CD14-positive monocyte (primary cell): ENCODE measurements at regions not wholly inside any gene's neighbourhood (a gene's known extent, or its start where the extent isn't known, plus 50 kb on each side); places are given as distances from the start of the nearest gene placed in this dataset.

ENCODE experiments used
- DNase-seq, 3 donors: peaks; one replicate each; pipeline ENCODE4 v3.0.0-alpha.2; 2011 to 2022
- H2AFZ ChIP-seq: 2 replicates; pipeline ENCODE4 v1.6.0; 2012; ENCODE audit warnings: mild to moderate bottlenecking, low read depth, low read length, inconsistent platforms; ENCODE audit not compliant: insufficient read depth, poor library complexity, severe bottlenecking
- H3K27ac ChIP-seq, 2 donors: 1 replicate in 1 of 2; 2 replicates in 1 of 2; pipeline ENCODE4 v1.5.1; 2012 to 2013; ENCODE audit warnings: low read length in 2 of 2, control low read depth in 1 of 2, inconsistent platforms in 1 of 2, low read depth in 1 of 2, mild to moderate bottlenecking in 1 of 2
- H3K27me3 ChIP-seq, 2 donors: one replicate each; pipeline versions ENCODE4 v1.6.0 to v1.6.1; 2011 to 2013; ENCODE audit warnings: low read length in 2 of 2; ENCODE audit not compliant: control insufficient read depth in 2 of 2, insufficient read depth in 2 of 2
- H3K36me3 ChIP-seq, 2 donors: replicated peaks in 1 of 2; 1 replicate in 1 of 2; 2 replicates in 1 of 2; pipeline versions ENCODE4 v1.5.1 to v1.6.1; 2012 to 2013; ENCODE audit warnings: low read length in 2 of 2, control low read depth in 1 of 2, inconsistent platforms in 1 of 2, mild to moderate bottlenecking in 1 of 2; ENCODE audit not compliant: insufficient read depth in 2 of 2, control insufficient read depth in 1 of 2
- H3K4me1 ChIP-seq, 2 donors: 1 replicate in 1 of 2; 2 replicates in 1 of 2; pipeline versions ENCODE4 v1.5.1 to v1.6.1; 2012 to 2013; ENCODE audit warnings: low read length in 2 of 2, control low read depth in 1 of 2, inconsistent platforms in 1 of 2, mild to moderate bottlenecking in 1 of 2, moderate library complexity in 1 of 2; ENCODE audit not compliant: insufficient read depth in 2 of 2, control insufficient read depth in 1 of 2
- H3K4me2 ChIP-seq: replicated peaks from 2 replicates; pipeline ENCODE3; 2012; ENCODE audit warnings: low read length, moderate library complexity, mild to moderate bottlenecking; ENCODE audit not compliant: poor library complexity, severe bottlenecking; ENCODE audit errors: extremely low read depth
- H3K4me3 ChIP-seq, 3 experiments: fragments of 200-600 bp in 1 of 3; sonication (generic) in 1 of 3; replicated peaks in 1 of 3; 1 replicate in 2 of 3; 2 replicates in 1 of 3; pipeline ENCODE4 v1.5.1; 2011 to 2013; ENCODE audit warnings: low read length in 3 of 3, mild to moderate bottlenecking in 3 of 3, control low read depth in 2 of 3, low read depth in 2 of 3, inconsistent platforms in 1 of 3, moderate library complexity in 1 of 3
- H3K79me2 ChIP-seq: 2 replicates; pipeline ENCODE4 v1.6.0; 2012; ENCODE audit warnings: mild to moderate bottlenecking, control low read depth, inconsistent platforms, low read length, moderate library complexity; ENCODE audit not compliant: insufficient read depth
- H3K9ac ChIP-seq: 2 replicates; pipeline ENCODE4 v1.6.0; 2017; ENCODE audit warnings: low read length, mild to moderate bottlenecking; ENCODE audit not compliant: insufficient read depth, poor library complexity, severe bottlenecking
- H3K9me3 ChIP-seq, 2 donors: replicated peaks in 1 of 2; 1 replicate in 1 of 2; 2 replicates in 1 of 2; pipeline versions ENCODE4 v1.5.1 to v1.6.1; 2012 to 2013; ENCODE audit warnings: low read length in 2 of 2, control low read depth in 1 of 2; ENCODE audit not compliant: control insufficient read depth in 1 of 2, insufficient read depth in 1 of 2
- H4K20me1 ChIP-seq: 2 replicates; pipeline ENCODE4 v1.6.0; 2012; ENCODE audit warnings: mild to moderate bottlenecking, low read length, control low read depth, moderate library complexity; ENCODE audit not compliant: insufficient read depth
- H3K27ac Mint-ChIP-seq, 7 donors: one replicate each; pipeline ENCODE4 v1.8.0; 2020; ENCODE audit warnings: mild to moderate bottlenecking in 7 of 7, mixed read lengths in 7 of 7, moderate library complexity in 6 of 7, inconsistent platforms in 2 of 7
- H3K27me3 Mint-ChIP-seq, 3 donors: one replicate each; pipeline ENCODE4 v1.8.0; 2021 to 2022; ENCODE audit warnings: low read depth in 3 of 3, mild to moderate bottlenecking in 3 of 3, mixed read lengths in 3 of 3, moderate library complexity in 3 of 3, inconsistent platforms in 1 of 3
- H3K36me3 Mint-ChIP-seq, 2 donors: one replicate each; pipeline ENCODE4 v1.8.0; 2020; ENCODE audit warnings: mixed read lengths in 2 of 2, inconsistent platforms in 1 of 2, mild to moderate bottlenecking in 1 of 2
- H3K4me1 Mint-ChIP-seq: one replicate; pipeline ENCODE4 v1.8.0; 2020; ENCODE audit warnings: mild to moderate bottlenecking, mixed read lengths
- H3K4me3 Mint-ChIP-seq, 2 donors: one replicate each; pipeline ENCODE4 v1.8.0; 2020; ENCODE audit warnings: mild to moderate bottlenecking in 2 of 2, mixed read lengths in 2 of 2, moderate library complexity in 1 of 2
- H3K9me3 Mint-ChIP-seq, 7 donors: one replicate each; pipeline ENCODE4 v1.8.0; 2020 to 2022; ENCODE audit warnings: mixed read lengths in 7 of 7, mild to moderate bottlenecking in 6 of 7, moderate library complexity in 6 of 7, inconsistent platforms in 2 of 7
- WGBS: methylation state at CpG from one replicate; pipeline ENCODE4 v1.1.5; 2013; ENCODE audit warnings: missing lambda C conversion rate; ENCODE audit not compliant: insufficient coverage; 5-methylcytosine and 5-hydroxymethylcytosine counted together
- intact Hi-C, 2 donors: fragments of 100-400 bp; cut with micrococcal nuclease; formaldehyde crosslinking; loops; one replicate each; pipeline versions ENCODE4 v1.15.0 to v1.15.1; 2023
- TF ChIP-seq, protein P1 (sequence below): fragments of 200-600 bp; IDR thresholded peaks from one replicate; pipeline ENCODE4 v1.8.0; 2022; ENCODE audit warnings: antibody characterized with exemption, mild to moderate bottlenecking

DNA sequence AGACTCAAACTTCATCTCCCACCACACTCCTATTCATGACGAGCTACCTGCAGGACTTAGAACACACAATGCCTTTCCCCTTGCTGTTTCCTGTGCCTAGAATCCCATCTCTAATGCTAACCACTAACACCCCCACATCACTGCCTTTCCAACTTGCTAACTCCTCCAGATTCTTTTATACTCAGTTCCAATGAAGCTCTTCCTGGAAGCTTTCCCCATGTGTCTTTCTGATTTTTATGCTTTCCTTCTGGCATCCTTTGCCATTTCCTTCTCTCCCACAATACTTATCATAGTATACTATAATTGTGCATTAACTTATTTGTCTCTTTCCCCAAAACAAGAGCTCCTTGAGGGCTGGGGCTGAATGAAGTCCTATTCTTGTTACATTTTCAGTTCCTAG is 115.3 kb upstream of the PLPPR1 start:
- peaks cover 0 to 4% (median 0%) of the 10 kb centered on the region in 3 donors for H3K27me3 Mint-ChIP-seq
- H3K27me3 ChIP-seq = no peaks in the 10 kb centered on the region
- no peaks in the 10 kb centered on the region for H3K4me1 ChIP-seq
- no peaks in the 10 kb centered on the region for H3K79me2 ChIP-seq
- H3K27ac ChIP-seq = no peak overlapping the region
- intact Hi-C loops = no loop called here
- H3K27ac Mint-ChIP-seq = no peak overlapping the region
- no peaks in the 10 kb centered on the region for H3K4me1 Mint-ChIP-seq
- no peak for DNase-seq
- no peaks in the 10 kb centered on the region for H4K20me1 ChIP-seq
- TF ChIP-seq, protein P1, sequence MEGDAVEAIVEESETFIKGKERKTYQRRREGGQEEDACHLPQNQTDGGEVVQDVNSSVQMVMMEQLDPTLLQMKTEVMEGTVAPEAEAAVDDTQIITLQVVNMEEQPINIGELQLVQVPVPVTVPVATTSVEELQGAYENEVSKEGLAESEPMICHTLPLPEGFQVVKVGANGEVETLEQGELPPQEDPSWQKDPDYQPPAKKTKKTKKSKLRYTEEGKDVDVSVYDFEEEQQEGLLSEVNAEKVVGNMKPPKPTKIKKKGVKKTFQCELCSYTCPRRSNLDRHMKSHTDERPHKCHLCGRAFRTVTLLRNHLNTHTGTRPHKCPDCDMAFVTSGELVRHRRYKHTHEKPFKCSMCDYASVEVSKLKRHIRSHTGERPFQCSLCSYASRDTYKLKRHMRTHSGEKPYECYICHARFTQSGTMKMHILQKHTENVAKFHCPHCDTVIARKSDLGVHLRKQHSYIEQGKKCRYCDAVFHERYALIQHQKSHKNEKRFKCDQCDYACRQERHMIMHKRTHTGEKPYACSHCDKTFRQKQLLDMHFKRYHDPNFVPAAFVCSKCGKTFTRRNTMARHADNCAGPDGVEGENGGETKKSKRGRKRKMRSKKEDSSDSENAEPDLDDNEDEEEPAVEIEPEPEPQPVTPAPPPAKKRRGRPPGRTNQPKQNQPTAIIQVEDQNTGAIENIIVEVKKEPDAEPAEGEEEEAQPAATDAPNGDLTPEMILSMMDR = no peak
- 33% methylated on average over 1 of the region's 1 CpG for WGBS
- H3K36me3 ChIP-seq = no peaks in the 10 kb centered on the region
- H3K9me3 Mint-ChIP-seq = peaks cover 1 to 12% (median 4%) of the 10 kb centered on the region in 7 donors
- no peak overlapping the region for H3K9ac ChIP-seq
- H3K4me3 Mint-ChIP-seq = no peak overlapping the region
- no peak overlapping the region for H3K4me3 ChIP-seq
- H2AFZ ChIP-seq = no peak overlapping the region
- H3K4me2 ChIP-seq = no peak overlapping the region
- peaks cover 0 to 15% of the 10 kb centered on the region in 2 donors for H3K9me3 ChIP-seq
- no peaks in the 10 kb centered on the region for H3K36me3 Mint-ChIP-seq

DNA sequence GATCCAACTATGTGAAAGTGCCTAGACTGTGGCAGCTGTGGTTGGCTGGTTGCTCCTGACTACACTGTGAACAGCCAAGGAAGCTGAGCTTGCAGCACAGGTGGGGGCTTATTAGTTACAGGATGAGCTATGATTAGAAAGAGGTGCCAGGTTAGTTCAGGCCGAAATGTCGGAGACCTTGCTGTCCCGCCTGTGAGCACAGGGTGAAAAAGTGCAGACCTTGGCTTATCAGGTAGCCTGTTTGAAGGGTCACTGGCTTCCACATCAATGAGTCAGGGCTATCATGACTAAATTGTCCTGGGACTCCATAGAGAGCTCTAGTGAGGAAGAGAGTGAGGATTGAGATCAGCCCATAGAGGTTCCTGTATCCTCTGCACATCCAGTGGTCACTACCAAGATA is 114.3 kb upstream of the PLPPR1 start:
- no peak for DNase-seq
- Histone ChIP-seq H3K4me1 (no peaks in the 10 kb centered on the region), H3K9ac (no peak overlapping the region), H3K36me3 (no peaks in the 10 kb centered on the region), H3K9me3 (peaks cover 0 to 15% of the 10 kb centered on the region in 2 donors), H3K27me3 (no peaks in the 10 kb centered on the region), H3K4me3 (no peak overlapping the region), H3K79me2 (no peaks in the 10 kb centered on the region), H3K27ac (no peak overlapping the region), H3K4me2 (no peak overlapping the region), H2AFZ (no peak overlapping the region), H4K20me1 (no peaks in the 10 kb centered on the region)
- H3K9me3 Mint-ChIP-seq = peaks cover 1 to 15% (median 4%) of the 10 kb centered on the region in 7 donors
- intact Hi-C loops = no loop called here
- no peak overlapping the region for H3K4me3 Mint-ChIP-seq
- 97% methylated on average over 3 of the region's 3 CpGs for WGBS
- no peak overlapping the region for H3K27ac Mint-ChIP-seq
- no peaks in the 10 kb centered on the region for H3K36me3 Mint-ChIP-seq
- H3K4me1 Mint-ChIP-seq = no peaks in the 10 kb centered on the region
- H3K27me3 Mint-ChIP-seq = peaks cover 0 to 3% (median 1%) of the 10 kb centered on the region in 3 donors
- TF ChIP-seq, protein P1 = no peak
